Caki2 (cell line): ENCODE measurements at regions not wholly inside any gene's neighbourhood (a gene's known extent, or its start where the extent isn't known, plus 50 kb on each side); places are given as distances from the start of the nearest gene placed in this dataset.

Experiments used
- DNase-seq: peaks from one replicate; pipeline ENCODE4 v3.0.0-alpha.2; 2015; ENCODE audit warnings: low read depth
- in situ Hi-C: cut with HindIII; loops from 2 replicates; pipeline ENCODE4 v1.10.0; 2016; ENCODE audit warnings: low sequenced_read_pairs, low pct_unique_long_range_greater_than_20kb, mixed read lengths

- in situ Hi-C loops = no loop called here
- DNase-seq = no peak
Observed at GRCh38 chr22:47715866-47716578, 953.6 kb downstream of the TBC1D22A start.

- no peak for DNase-seq
- in situ Hi-C loops = no loop called here
Observed at GRCh38 chr22:47713941-47714340, 951.5 kb downstream of the TBC1D22A start.

GRCh38 chr22:47710135-47710534, 947.7 kb downstream of the TBC1D22A start:
- DNase-seq = no peak
- in situ Hi-C loops = no loop called here

- DNase-seq = no peak
- in situ Hi-C loops = no loop called here
Observed at GRCh38 chr22:47705350-47705749, 942.9 kb downstream of the TBC1D22A start.

GRCh38 chr22:47698906-47699305, 936.5 kb downstream of the TBC1D22A start:
- no peak for DNase-seq
- in situ Hi-C loops = no loop called here

- in situ Hi-C loops = no loop called here
- DNase-seq = no peak
Observed at GRCh38 chr22:47697861-47698260, 935.4 kb downstream of the TBC1D22A start.

GRCh38 chr22:47696776-47697175, 934.3 kb downstream of the TBC1D22A start:
- in situ Hi-C loops = no loop called here
- no peak for DNase-seq

GRCh38 chr22:47695176-47695575, 932.7 kb downstream of the TBC1D22A start:
- DNase-seq = no peak
- in situ Hi-C loops = no loop called here

- DNase-seq = no peak
- in situ Hi-C loops = no loop called here
Observed at GRCh38 chr22:47694536-47695130, 932.2 kb downstream of the TBC1D22A start.

- no peak for DNase-seq
- in situ Hi-C loops = no loop called here
Observed at GRCh38 chr22:47693606-47694005, 931.2 kb downstream of the TBC1D22A start.

GRCh38 chr22:47692811-47693210, 930.4 kb downstream of the TBC1D22A start:
- in situ Hi-C loops = no loop called here
- DNase-seq = no peak

- in situ Hi-C loops = no loop called here
- DNase-seq = no peak
Observed at GRCh38 chr22:47691152-47691895, 928.9 kb downstream of the TBC1D22A start.

GRCh38 chr22:47690586-47690985, 928.1 kb downstream of the TBC1D22A start:
- in situ Hi-C loops = no loop called here
- DNase-seq = no peak

GRCh38 chr22:47690166-47690565, 927.7 kb downstream of the TBC1D22A start:
- in situ Hi-C loops = no loop called here

GRCh38 chr22:47687776-47688175, 925.3 kb downstream of the TBC1D22A start:
- in situ Hi-C loops = no loop called here

More at GRCh38 chr22:47690166-47690565, 927.7 kb downstream of the TBC1D22A start:
- DNase-seq = no peak

GRCh38 chr22:47687346-47687655, 924.9 kb downstream of the TBC1D22A start:
- no peak for DNase-seq
- in situ Hi-C loops = no loop called here

More at GRCh38 chr22:47687776-47688175, 925.3 kb downstream of the TBC1D22A start:
- no peak for DNase-seq

- in situ Hi-C loops = no loop called here
- DNase-seq = no peak
Observed at GRCh38 chr22:47686594-47687345, 924.3 kb downstream of the TBC1D22A start.

- DNase-seq = no peak
- in situ Hi-C loops = no loop called here
Observed at GRCh38 chr22:47681411-47682165, 919.1 kb downstream of the TBC1D22A start.
